ENCODE measurements at regions not wholly inside any gene's neighbourhood (a gene's known extent, or its start where the extent isn't known, plus 50 kb on each side); places are given as distances from the start of the nearest gene placed in this dataset.

GRCh38 chr3:189500299-189500698, 130.9 kb upstream of the TP63 start:
- Histone ChIP-seq H4K20me1 (ENCODE audit: insufficient read depth, low read length) (no peaks in the 10 kb centered on the region), H3K9me3 (ENCODE audit: insufficient read depth, low read length, severe bottlenecking) (no peaks in the 10 kb centered on the region), H2AFZ (ENCODE audit: low read depth, low read length) (no peak overlapping the region), H3K79me2 (ENCODE audit: insufficient read depth, low read length) (no peaks in the 10 kb centered on the region), H3K4me2 (ENCODE audit: insufficient read depth, low read length) (no peak overlapping the region), H3K4me1 (ENCODE audit: insufficient read depth, low read length) (no peaks in the 10 kb centered on the region), H3K4me3 (ENCODE audit: low read depth in 1 of 2, low read length in 2 of 2) (no peak overlapping the region), H3K27ac (ENCODE audit: low read length) (no peak overlapping the region), H3K27me3 (ENCODE audit: insufficient read depth, low read length, poor library complexity) (peaks cover 4% of the 10 kb centered on the region), H3K36me3 (ENCODE audit: insufficient read depth, low read length) (no peaks in the 10 kb centered on the region), H3K9ac (ENCODE audit: low read depth, low read length) (no peak overlapping the region)
- DNase-seq (no peak), ATAC-seq (ENCODE audit: insufficient read depth, low read depth) (no peak)
- TF ChIP-seq EZH2 (IDR thresholded peaks at IDR 0.05; ENCODE audit: borderline replicate concordance, low read depth, low read length, severe bottlenecking) (no peak), CTCF (IDR thresholded peaks at IDR 0.05; ENCODE audit: borderline replicate concordance, extremely low read depth, low read length, poor library complexity, severe bottlenecking) (no peak)

- ATAC-seq (ENCODE audit: insufficient read depth, low read depth) = no peak
- Histone ChIP-seq H3K27me3 (ENCODE audit: insufficient read depth, low read length, poor library complexity) (peaks cover 4% of the 10 kb centered on the region), H3K36me3 (ENCODE audit: insufficient read depth, low read length) (no peaks in the 10 kb centered on the region), H4K20me1 (ENCODE audit: insufficient read depth, low read length) (no peaks in the 10 kb centered on the region), H3K9ac (ENCODE audit: low read depth, low read length) (no peak overlapping the region), H3K79me2 (ENCODE audit: insufficient read depth, low read length) (no peaks in the 10 kb centered on the region), H3K4me1 (ENCODE audit: insufficient read depth, low read length) (no peaks in the 10 kb centered on the region), H3K27ac (ENCODE audit: low read length) (no peak overlapping the region), H3K4me2 (ENCODE audit: insufficient read depth, low read length) (no peak overlapping the region), H2AFZ (ENCODE audit: low read depth, low read length) (no peak overlapping the region), H3K4me3 (ENCODE audit: low read depth in 1 of 2, low read length in 2 of 2) (no peak overlapping the region), H3K9me3 (ENCODE audit: insufficient read depth, low read length, severe bottlenecking) (no peaks in the 10 kb centered on the region)
- DNase-seq = no peak
- TF ChIP-seq EZH2 (IDR thresholded peaks at IDR 0.05; ENCODE audit: borderline replicate concordance, low read depth, low read length, severe bottlenecking) = no peak
- TF ChIP-seq CTCF (IDR thresholded peaks at IDR 0.05; ENCODE audit: borderline replicate concordance, extremely low read depth, low read length, poor library complexity, severe bottlenecking) = no peak
Measured at GRCh38 chr3:189500798-189501495, 130.2 kb upstream of the TP63 start.

- Histone ChIP-seq H3K9ac (ENCODE audit: low read depth, low read length) (no peak overlapping the region), H3K9me3 (ENCODE audit: insufficient read depth, low read length, severe bottlenecking) (no peaks in the 10 kb centered on the region), H2AFZ (ENCODE audit: low read depth, low read length) (no peak overlapping the region), H3K79me2 (ENCODE audit: insufficient read depth, low read length) (no peaks in the 10 kb centered on the region), H3K4me3 (ENCODE audit: low read depth in 1 of 2, low read length in 2 of 2) (no peak overlapping the region), H3K27me3 (ENCODE audit: insufficient read depth, low read length, poor library complexity) (peaks cover 4% of the 10 kb centered on the region), H3K36me3 (ENCODE audit: insufficient read depth, low read length) (no peaks in the 10 kb centered on the region), H3K27ac (ENCODE audit: low read length) (no peak overlapping the region), H4K20me1 (ENCODE audit: insufficient read depth, low read length) (no peaks in the 10 kb centered on the region), H3K4me1 (ENCODE audit: insufficient read depth, low read length) (no peaks in the 10 kb centered on the region), H3K4me2 (ENCODE audit: insufficient read depth, low read length) (no peak overlapping the region)
- TF ChIP-seq EZH2 (IDR thresholded peaks at IDR 0.05; ENCODE audit: borderline replicate concordance, low read depth, low read length, severe bottlenecking) (no peak), CTCF (IDR thresholded peaks at IDR 0.05; ENCODE audit: borderline replicate concordance, extremely low read depth, low read length, poor library complexity, severe bottlenecking) (no peak)
- ATAC-seq (ENCODE audit: insufficient read depth, low read depth) (no peak), DNase-seq (no peak)
Measured at GRCh38 chr3:189502256-189502655, 128.9 kb upstream of the TP63 start.

Data from DND-41 (cell line).